HG03280 (cell line): ENCODE measurements at regions not wholly inside any gene's neighbourhood (a gene's known extent, or its start where the extent isn't known, plus 50 kb on each side); places are given as distances from the start of the nearest gene placed in this dataset.
"Not testable (repeated sequence)": the region's sequence is repeated elsewhere in the genome, so short reads cannot be mapped to it uniquely, and the experiment has no call there.

Experiments used
- ATAC-seq: cut with Tn5 transposase; IDR thresholded peaks from one replicate; pipeline ENCODE4 v1.9.1; 2021; ENCODE audit warnings: mild to moderate bottlenecking, moderate library complexity; ENCODE audit not compliant: unreplicated experiment

- no peak for ATAC-seq
These were observed 2045.4 kb upstream of the CDH6 start for GRCh38 chr5:29148073-29148472.

DNA sequence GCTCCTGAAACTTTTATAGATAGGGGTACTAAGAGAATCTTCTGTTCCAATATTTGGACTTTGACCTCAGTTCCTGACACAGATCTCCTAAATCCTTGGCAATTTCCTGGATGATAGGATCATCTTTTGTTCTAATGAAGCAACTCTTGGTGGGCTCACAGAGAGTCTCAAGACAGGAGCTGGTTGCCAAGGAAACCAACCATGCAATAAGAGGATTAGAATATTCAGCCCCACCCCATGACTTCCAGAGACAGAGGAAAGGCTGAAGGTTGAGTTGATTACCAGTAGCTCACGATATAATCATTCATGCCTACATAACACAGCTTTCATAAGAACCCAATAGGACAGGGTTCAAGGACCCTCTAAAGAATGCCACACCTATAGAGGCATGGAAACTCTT is 2050.2 kb upstream of the CDH6 start:
- ATAC-seq: no peak

GRCh38 chr5:29134418-29134817 is 2059.1 kb upstream of the CDH6 start:
- no peak for ATAC-seq

DNA sequence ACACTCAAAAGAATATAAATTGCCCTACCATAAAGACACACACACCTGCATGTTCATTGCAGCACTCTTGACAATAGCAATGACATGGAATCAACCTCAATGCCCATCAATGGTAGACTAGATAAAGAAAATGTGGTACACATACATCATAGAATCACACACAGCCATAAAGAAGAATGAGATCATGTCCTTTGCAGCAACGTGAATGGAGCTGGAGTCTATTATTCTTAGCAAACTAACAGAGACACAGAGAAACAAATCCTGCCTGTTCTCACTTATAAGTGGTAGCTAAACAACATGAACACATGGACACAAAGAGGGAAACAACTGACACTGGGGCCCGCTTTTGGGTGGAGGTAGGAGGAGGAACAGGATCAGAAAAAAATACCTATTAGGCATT is 2062.2 kb upstream of the CDH6 start:
- no peak for ATAC-seq

GRCh38 chr5:29130786-29131185 is 2062.7 kb upstream of the CDH6 start:
- ATAC-seq: no peak

DNA sequence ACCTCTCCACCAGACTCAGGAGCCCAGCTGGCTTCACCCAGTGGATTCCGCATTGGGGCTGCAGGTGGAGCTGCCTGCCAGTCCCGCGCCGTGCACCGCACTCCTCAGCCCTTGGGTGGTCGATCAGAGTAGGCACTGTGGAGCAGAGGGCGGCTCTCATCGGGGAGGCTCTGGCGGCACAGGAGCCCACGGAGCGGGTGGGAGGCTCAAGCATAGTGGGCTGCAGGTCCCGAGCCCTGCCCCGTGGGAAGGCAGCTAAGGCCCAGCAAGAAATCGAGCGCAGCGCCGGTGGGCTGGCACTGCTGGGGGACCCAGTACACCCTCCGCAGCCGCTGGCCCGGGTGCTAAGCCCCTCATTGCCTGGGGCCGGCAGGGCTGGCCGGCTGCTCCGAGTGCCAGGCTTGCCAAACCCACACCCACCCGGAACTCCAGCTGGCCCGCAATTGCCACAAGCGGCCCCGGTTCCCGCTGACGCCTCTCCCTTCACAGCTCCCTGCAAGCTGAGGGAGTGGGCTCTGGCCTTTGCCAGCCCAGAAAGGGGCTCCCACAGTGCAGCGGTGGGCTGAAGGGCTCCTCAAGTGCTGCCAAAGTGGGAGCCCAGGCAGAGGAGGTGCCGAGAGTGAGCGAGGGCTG is 2065.8 kb upstream of the CDH6 start:
- ATAC-seq: not testable (repeated sequence)

DNA sequence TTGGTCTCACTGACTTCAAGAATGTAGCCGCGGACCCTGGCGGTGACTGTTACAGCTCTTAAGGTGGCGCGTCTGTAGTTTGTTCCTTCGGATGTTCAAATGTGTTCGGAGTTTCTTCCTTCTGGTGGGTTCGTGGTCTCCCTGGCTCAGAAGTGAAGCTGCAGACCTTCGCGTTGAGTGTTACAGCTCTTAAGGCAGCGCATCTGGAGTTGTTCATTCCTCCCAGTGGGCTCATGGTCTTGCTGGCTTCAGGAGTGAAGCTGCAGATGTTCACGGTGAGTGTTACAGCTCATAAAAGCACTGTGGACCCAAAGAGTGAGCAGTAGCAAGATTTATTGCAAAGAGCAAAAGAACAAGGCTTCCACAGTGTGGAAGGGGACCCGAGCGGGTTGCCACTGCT is 2067.0 kb upstream of the CDH6 start:
- not testable (repeated sequence) for ATAC-seq

- no peak for ATAC-seq
These were observed 2071.2 kb upstream of the CDH6 start for GRCh38 chr5:29122306-29122705.

- ATAC-seq: no peak
These were observed 2076.0 kb upstream of the CDH9 start for GRCh38 chr5:29114331-29114768.

- no peak for ATAC-seq
These were observed 2075.1 kb upstream of the CDH9 start for GRCh38 chr5:29113516-29113915.

DNA sequence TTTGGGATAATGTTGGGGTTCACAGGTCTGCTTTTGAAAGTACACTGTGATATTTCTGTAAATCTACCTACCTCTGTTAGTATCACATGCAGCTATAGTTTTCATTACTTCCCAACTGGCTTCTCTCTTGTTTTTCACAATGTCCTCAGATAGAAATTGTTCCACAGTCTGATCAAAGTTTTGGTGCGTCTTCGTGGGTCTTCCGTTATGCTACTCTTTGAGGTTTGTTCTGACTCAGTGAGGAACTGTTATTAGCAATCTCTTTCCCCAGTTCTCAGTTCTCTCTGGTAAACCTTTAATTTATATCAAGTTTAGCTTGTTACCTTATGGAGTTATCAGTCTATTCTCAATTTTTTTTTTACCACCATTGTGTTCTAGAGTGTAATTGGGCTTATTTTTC is 2061.2 kb upstream of the CDH9 start:
- no peak for ATAC-seq

DNA sequence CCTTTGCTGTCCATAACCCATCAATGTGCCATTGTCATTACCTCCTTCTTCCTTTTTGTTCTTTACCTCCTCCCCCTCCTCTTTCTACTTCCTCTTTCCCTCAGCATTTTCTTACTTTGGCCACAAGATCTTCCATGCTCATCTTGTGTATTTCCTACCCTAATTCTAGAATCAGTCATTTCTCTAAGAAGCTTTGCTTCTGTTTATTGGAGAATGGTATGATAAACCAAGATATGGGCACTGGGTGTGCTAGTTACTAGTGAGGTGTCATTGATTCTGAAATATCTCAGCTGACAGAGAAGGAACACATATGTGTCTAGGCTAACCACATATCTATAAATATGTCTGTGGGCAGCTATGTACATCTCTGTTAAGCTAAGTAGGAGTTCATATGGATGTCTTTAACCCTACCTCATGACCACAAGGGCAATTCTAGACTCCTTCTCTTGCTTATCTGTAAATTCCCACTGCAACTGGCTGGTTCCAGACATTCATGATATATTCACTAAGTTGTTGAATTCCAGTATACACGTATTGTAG is 2051.3 kb upstream of the CDH9 start:
- ATAC-seq: no peak

DNA sequence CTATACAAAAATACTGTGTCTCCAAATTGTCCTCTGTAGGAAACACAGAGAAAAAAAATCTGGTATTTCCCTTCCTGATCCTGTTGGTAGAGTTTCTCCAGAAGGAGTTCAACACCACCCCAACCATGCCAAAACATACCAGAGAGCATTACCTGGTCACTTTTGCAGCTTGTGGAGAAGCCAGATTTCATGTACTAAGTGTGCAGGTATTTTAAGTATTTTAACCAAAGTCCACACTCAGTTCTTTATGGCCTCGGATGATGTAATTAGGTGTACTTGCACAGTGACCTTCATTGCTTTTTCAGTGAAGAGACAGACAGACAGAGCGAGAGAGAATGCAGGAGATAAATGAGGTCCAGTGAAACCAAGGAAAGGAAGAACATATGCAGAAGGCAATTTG is 2046.8 kb upstream of the CDH9 start:
- ATAC-seq: no peak

- ATAC-seq: no peak
These were observed 2041.4 kb upstream of the CDH9 start for GRCh38 chr5:29079771-29080170.

- ATAC-seq: no peak
These were observed 2039.1 kb upstream of the CDH9 start for GRCh38 chr5:29077451-29077850.

DNA sequence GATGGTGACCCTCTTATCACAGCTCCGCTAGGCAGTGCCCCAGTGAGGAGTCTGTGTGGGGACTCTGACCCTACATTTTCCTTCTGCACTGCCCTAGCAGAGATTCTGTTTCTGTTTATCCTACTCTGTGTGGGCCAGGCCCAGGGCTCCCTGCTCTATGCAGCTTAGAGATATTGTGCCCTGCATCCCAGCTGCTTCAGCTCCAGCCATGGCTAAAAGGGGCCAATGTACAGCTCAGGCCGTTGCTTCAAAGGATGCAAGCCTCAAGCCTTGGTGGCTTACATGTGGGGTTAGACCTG is 2030.7 kb upstream of the CDH9 start:
- no peak for ATAC-seq

DNA sequence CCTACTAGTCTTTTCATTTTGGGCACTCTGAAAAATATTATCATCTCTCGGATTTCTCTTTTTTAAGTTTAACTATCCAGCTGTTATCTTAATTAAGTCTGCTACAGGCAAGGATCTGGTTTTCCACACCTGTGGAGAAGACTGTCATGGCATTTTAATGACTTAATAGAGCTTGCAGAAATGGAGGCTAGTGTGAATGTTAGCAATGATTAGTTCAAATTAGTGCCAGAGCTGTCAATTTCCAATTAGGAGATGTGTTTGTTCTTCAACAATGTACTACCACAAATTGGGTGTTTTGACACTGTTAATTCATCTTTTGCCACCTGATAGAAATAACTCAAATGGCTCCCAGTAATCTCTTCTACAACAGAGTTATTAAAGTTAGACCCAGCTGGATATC is 2023.0 kb upstream of the CDH9 start:
- ATAC-seq: no peak

DNA sequence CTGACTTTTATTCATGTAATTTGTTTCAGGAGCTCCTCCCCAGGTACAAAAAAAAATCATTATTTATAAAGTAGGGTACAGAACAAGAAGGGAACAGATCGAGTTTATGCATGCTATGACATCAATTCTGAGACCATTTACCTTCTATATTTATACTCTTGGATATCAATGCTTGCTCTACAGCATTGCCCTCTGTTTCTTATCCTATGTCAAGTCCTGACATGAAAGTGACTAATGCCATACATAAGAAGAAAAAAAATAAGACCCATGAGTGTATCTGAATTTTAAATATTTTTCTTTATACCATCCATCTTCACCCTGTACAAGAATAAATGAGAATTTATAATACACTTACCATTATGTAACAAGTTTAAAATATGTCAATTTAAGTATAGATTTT is 2016.3 kb upstream of the CDH9 start:
- ATAC-seq: no peak

DNA sequence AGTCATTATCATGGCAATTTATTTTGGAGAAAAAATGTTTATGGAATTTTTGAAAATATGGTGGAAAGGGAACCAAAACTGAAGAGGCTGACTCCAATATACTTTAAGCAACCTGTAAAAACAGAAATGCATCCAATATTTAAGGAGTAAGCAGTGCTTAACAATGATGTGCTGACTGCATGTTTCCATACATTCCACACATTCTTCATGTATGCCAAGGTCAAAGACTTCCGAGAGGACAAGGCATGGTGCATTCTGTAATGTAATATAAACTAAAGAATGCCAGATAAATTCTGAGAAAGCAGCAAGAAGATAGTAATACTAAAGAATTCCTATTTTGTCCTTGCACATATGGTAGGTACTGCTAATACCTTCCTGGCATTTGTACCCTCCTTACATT is 2015.9 kb upstream of the CDH9 start:
- ATAC-seq: no peak

GRCh38 chr5:29051509-29051908 is 2013.1 kb upstream of the CDH9 start:
- no peak for ATAC-seq

DNA sequence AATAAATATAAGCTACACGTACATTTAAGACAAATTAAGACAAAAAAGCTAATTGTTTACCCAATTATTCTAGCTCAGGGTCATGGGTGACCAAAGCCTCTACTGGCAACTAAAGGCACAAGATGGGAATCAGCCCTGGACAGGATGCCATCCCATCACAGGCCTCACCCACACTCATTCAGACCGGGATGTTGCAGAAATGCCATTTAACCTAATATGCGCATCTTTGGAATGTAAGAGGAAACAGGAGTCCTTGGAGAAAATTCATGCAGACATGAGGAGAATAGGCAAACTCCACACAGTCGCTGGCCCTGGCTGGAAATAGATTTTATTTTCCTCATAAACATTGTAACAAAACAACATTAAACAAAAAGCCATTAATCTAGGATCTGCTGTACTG is 2003.8 kb upstream of the CDH9 start:
- ATAC-seq: no peak

DNA sequence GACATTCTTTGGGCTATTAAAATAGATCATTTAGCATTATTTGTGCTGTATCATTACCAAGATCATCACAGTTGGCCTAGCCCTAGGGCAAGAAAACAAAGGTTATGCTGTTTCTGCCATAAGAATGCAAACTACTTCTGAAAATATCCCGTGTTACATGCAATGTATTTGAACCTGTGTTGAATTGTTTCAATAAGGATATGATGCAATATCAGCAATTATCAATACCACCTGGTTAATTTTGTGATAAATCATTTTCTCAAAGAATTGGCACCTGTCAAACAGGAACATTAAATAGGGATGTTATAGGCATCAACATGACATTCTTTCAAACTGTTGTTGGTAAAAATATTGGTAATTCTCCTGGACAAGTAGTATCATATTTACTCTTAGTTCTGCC is 2002.0 kb upstream of the CDH9 start:
- no peak for ATAC-seq

GRCh38 chr5:29039994-29040393 is 2001.6 kb upstream of the CDH9 start:
- no peak for ATAC-seq
